ENCODE measurements at regions not wholly inside any gene's neighbourhood (a gene's known extent, or its start where the extent isn't known, plus 50 kb on each side); places are given as distances from the start of the nearest gene placed in this dataset.

DNA sequence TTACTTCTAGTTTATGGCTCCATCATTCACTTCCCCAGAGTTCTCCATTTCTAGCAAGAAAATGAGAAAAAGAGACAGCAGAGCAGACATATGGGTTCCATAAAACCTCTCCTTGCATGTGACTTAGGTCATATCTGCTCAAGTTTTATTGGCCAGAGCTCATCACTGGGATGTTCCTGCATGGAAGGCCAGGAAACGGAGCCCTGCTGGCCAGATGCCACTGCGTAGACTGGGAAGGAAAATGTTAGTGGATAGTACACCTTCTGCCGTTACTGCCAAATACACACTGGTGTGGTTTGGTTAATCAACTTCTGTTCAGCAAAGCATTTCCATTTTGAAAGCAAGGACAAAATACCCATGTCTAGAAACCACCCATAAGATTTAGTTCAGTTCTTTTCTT is 220.6 kb upstream of the TSHZ2 start:
- Histone ChIP-seq H3F3A (ENCODE audit: insufficient read depth, low read length) (no peaks in the 10 kb centered on the region), H3K79me2 (ENCODE audit: low read length) (no peaks in the 10 kb centered on the region), H4K20me1 (ENCODE audit: insufficient read depth, low read length) (no peaks in the 10 kb centered on the region), H3K9me2 (replicated peaks; ENCODE audit: insufficient read depth, low read length) (no peaks in the 10 kb centered on the region), H3K9ac (ENCODE audit: low read length) (no peak overlapping the region), H3K4me3 (ENCODE audit: low read length) (no peak overlapping the region), H3K27me3 (replicated peaks; ENCODE audit: insufficient read depth, low read length) (no peaks in the 10 kb centered on the region), H3K4me1 (ENCODE audit: low read length) (no peaks in the 10 kb centered on the region), H3K4me2 (ENCODE audit: low read depth, low read length) (no peak overlapping the region), H2AFZ (ENCODE audit: low read length) (no peak overlapping the region), H3K9me3 (replicated peaks; ENCODE audit: insufficient read depth, low read length) (no peaks in the 10 kb centered on the region), H3K27ac (ENCODE audit: low read length) (no peak overlapping the region), H3K36me3 (replicated peaks; ENCODE audit: insufficient read depth, low read length) (no peaks in the 10 kb centered on the region)
- no peak for DNase-seq
- TF ChIP-seq, protein P1, sequence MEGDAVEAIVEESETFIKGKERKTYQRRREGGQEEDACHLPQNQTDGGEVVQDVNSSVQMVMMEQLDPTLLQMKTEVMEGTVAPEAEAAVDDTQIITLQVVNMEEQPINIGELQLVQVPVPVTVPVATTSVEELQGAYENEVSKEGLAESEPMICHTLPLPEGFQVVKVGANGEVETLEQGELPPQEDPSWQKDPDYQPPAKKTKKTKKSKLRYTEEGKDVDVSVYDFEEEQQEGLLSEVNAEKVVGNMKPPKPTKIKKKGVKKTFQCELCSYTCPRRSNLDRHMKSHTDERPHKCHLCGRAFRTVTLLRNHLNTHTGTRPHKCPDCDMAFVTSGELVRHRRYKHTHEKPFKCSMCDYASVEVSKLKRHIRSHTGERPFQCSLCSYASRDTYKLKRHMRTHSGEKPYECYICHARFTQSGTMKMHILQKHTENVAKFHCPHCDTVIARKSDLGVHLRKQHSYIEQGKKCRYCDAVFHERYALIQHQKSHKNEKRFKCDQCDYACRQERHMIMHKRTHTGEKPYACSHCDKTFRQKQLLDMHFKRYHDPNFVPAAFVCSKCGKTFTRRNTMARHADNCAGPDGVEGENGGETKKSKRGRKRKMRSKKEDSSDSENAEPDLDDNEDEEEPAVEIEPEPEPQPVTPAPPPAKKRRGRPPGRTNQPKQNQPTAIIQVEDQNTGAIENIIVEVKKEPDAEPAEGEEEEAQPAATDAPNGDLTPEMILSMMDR (IDR thresholded peaks at IDR 0.05; ENCODE audit: low read length): no peak
- TF ChIP-seq EZH2 (optimal IDR thresholded peaks at IDR 0.05; ENCODE audit: low read depth, low read length) (no peak), EZH2phosphoT487 (IDR thresholded peaks at IDR 0.05; ENCODE audit: low read length) (no peak)

DNA sequence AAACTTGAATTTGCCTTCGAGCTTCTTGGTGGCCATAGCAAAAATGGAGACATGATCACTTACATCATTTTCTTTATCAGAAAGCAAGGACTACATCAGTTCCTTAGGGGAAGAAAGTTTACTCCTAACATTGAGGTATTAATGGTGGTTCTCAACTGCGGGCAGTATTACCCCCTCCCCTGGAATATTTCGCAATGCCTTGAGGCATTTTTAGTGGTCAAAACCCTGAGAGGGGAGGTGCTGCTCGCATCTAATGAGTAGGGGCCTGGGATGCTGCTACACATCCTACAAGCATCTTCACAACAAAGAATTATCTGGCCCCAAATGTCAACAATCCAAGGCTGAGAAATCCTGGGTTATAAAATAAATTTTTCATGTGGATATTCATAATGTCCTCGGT is 222.2 kb upstream of the TSHZ2 start:
- no peaks in the 10 kb centered on the region for H3K9me3 ChIP-seq (replicated peaks; ENCODE audit: insufficient read depth, low read length)
- H3K4me3 ChIP-seq (ENCODE audit: low read length): no peak overlapping the region
- no peak overlapping the region for H3K9ac ChIP-seq (ENCODE audit: low read length)
- no peak for DNase-seq
- no peaks in the 10 kb centered on the region for H3K79me2 ChIP-seq (ENCODE audit: low read length)
- no peaks in the 10 kb centered on the region for H3K27me3 ChIP-seq (replicated peaks; ENCODE audit: insufficient read depth, low read length)
- H3K27ac ChIP-seq (ENCODE audit: low read length): no peak overlapping the region
- H2AFZ ChIP-seq (ENCODE audit: low read length): no peak overlapping the region
- no peaks in the 10 kb centered on the region for H3K36me3 ChIP-seq (replicated peaks; ENCODE audit: insufficient read depth, low read length)
- no peak for TF ChIP-seq EZH2 (optimal IDR thresholded peaks at IDR 0.05; ENCODE audit: low read depth, low read length)
- TF ChIP-seq, protein P1 (IDR thresholded peaks at IDR 0.05; ENCODE audit: low read length): no peak
- TF ChIP-seq EZH2phosphoT487 (IDR thresholded peaks at IDR 0.05; ENCODE audit: low read length): no peak
- no peaks in the 10 kb centered on the region for H3K9me2 ChIP-seq (replicated peaks; ENCODE audit: insufficient read depth, low read length)
- no peak overlapping the region for H3K4me2 ChIP-seq (ENCODE audit: low read depth, low read length)
- H3K4me1 ChIP-seq (ENCODE audit: low read length): no peaks in the 10 kb centered on the region
- no peaks in the 10 kb centered on the region for H3F3A ChIP-seq (ENCODE audit: insufficient read depth, low read length)
- H4K20me1 ChIP-seq (ENCODE audit: insufficient read depth, low read length): no peaks in the 10 kb centered on the region

DNA sequence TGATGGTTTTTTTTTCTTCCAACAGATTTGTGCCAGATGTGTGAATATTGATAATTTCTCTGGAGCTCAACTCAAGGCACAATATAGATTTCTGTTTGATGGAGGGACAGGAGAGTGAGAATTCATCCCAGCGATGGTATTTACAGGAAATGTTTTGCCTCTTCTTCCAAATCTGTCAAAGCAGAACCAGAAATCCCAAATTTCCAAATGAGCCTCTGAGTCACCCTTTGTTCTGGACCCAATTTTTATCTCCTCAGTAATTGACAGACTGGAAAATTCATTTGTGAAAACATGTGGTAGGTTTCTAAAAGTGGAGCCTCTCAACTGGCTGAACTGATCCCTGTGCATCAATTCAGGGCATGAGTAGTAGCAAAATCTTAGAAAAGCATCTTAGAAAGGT is 223.2 kb upstream of the TSHZ2 start:
- Histone ChIP-seq H3K4me3 (ENCODE audit: low read length) (no peak overlapping the region), H3K27ac (ENCODE audit: low read length) (no peak overlapping the region), H3K27me3 (replicated peaks; ENCODE audit: insufficient read depth, low read length) (no peaks in the 10 kb centered on the region), H3K9me3 (replicated peaks; ENCODE audit: insufficient read depth, low read length) (no peaks in the 10 kb centered on the region), H3K9me2 (replicated peaks; ENCODE audit: insufficient read depth, low read length) (no peaks in the 10 kb centered on the region), H3K4me2 (ENCODE audit: low read depth, low read length) (no peak overlapping the region), H3K79me2 (ENCODE audit: low read length) (no peaks in the 10 kb centered on the region), H2AFZ (ENCODE audit: low read length) (no peak overlapping the region), H3K9ac (ENCODE audit: low read length) (no peak overlapping the region), H3F3A (ENCODE audit: insufficient read depth, low read length) (no peaks in the 10 kb centered on the region), H3K4me1 (ENCODE audit: low read length) (no peaks in the 10 kb centered on the region), H4K20me1 (ENCODE audit: insufficient read depth, low read length) (no peaks in the 10 kb centered on the region), H3K36me3 (replicated peaks; ENCODE audit: insufficient read depth, low read length) (no peaks in the 10 kb centered on the region)
- no peak for TF ChIP-seq EZH2phosphoT487 (IDR thresholded peaks at IDR 0.05; ENCODE audit: low read length)
- TF ChIP-seq, protein P1 (IDR thresholded peaks at IDR 0.05; ENCODE audit: low read length): no peak
- TF ChIP-seq EZH2 (optimal IDR thresholded peaks at IDR 0.05; ENCODE audit: low read depth, low read length): no peak
- DNase-seq: no peak

Measured in MM.1S (cell line).